ENCODE measurements at regions not wholly inside any gene's neighbourhood (a gene's known extent, or its start where the extent isn't known, plus 50 kb on each side); places are given as distances from the start of the nearest gene placed in this dataset.

- TF ChIP-seq OSR1 (CRISPR knock-in tag; IDR thresholded peaks at IDR 0.05) (no peak), TCF4 (CRISPR knock-in tag; IDR thresholded peaks at IDR 0.05; ENCODE audit: borderline replicate concordance) (no peak), ZNF8 (CRISPR knock-in tag; IDR thresholded peaks at IDR 0.05) (no peak), BACH2 (CRISPR knock-in tag; IDR thresholded peaks at IDR 0.05; ENCODE audit: borderline replicate concordance) (no peak), SNAI2 (CRISPR knock-in tag; IDR thresholded peaks at IDR 0.05) (no peak), ARNTL (CRISPR knock-in tag; IDR thresholded peaks at IDR 0.05; ENCODE audit: borderline replicate concordance, low read depth) (no peak), TOX (CRISPR knock-in tag; IDR thresholded peaks at IDR 0.05; ENCODE audit: borderline replicate concordance) (no peak), ISL1 (CRISPR knock-in tag; IDR thresholded peaks at IDR 0.05) (no peak), GLIS3 (CRISPR knock-in tag; IDR thresholded peaks at IDR 0.05) (no peak), POU6F1 (CRISPR knock-in tag; IDR thresholded peaks at IDR 0.05; ENCODE audit: borderline replicate concordance, low read depth) (no peak), ZFP30 (CRISPR knock-in tag; IDR thresholded peaks at IDR 0.05) (no peak), CSDC2 (CRISPR knock-in tag; IDR thresholded peaks at IDR 0.05) (no peak)
- TF ChIP-seq, protein P1, sequence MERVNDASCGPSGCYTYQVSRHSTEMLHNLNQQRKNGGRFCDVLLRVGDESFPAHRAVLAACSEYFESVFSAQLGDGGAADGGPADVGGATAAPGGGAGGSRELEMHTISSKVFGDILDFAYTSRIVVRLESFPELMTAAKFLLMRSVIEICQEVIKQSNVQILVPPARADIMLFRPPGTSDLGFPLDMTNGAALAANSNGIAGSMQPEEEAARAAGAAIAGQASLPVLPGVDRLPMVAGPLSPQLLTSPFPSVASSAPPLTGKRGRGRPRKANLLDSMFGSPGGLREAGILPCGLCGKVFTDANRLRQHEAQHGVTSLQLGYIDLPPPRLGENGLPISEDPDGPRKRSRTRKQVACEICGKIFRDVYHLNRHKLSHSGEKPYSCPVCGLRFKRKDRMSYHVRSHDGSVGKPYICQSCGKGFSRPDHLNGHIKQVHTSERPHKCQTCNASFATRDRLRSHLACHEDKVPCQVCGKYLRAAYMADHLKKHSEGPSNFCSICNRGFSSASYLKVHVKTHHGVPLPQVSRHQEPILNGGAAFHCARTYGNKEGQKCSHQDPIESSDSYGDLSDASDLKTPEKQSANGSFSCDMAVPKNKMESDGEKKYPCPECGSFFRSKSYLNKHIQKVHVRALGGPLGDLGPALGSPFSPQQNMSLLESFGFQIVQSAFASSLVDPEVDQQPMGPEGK (CRISPR knock-in tag; IDR thresholded peaks at IDR 0.05; ENCODE audit: borderline replicate concordance) = no peak
- TF ChIP-seq, protein P2, sequence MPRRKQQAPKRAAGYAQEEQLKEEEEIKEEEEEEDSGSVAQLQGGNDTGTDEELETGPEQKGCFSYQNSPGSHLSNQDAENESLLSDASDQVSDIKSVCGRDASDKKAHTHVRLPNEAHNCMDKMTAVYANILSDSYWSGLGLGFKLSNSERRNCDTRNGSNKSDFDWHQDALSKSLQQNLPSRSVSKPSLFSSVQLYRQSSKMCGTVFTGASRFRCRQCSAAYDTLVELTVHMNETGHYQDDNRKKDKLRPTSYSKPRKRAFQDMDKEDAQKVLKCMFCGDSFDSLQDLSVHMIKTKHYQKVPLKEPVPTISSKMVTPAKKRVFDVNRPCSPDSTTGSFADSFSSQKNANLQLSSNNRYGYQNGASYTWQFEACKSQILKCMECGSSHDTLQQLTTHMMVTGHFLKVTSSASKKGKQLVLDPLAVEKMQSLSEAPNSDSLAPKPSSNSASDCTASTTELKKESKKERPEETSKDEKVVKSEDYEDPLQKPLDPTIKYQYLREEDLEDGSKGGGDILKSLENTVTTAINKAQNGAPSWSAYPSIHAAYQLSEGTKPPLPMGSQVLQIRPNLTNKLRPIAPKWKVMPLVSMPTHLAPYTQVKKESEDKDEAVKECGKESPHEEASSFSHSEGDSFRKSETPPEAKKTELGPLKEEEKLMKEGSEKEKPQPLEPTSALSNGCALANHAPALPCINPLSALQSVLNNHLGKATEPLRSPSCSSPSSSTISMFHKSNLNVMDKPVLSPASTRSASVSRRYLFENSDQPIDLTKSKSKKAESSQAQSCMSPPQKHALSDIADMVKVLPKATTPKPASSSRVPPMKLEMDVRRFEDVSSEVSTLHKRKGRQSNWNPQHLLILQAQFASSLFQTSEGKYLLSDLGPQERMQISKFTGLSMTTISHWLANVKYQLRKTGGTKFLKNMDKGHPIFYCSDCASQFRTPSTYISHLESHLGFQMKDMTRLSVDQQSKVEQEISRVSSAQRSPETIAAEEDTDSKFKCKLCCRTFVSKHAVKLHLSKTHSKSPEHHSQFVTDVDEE (CRISPR knock-in tag; IDR thresholded peaks at IDR 0.05) = no peak
Observed at GRCh38 chr1:88188038-88188437, 496.0 kb upstream of the PKN2 start.

DNA sequence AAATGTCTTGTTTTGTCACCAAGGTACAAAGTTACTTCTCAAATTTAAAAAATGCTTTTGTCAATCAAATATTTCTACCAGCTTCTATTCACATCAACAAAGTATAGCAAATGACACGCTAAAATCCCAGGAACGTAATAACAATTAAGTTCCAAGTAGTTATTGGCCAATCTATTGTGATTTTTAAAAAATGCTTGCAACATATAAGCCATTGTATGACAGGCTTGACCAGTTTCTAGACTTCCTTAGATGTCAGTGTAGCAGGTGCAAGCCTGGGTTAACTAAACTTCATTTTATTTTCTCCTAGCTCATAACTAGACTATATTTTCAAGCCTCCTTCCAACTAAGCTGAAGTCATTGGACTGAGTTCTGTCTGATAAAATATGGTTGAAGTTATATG is 494.5 kb upstream of the PKN2 start:
- ATAC-seq = no peak
- TF ChIP-seq, protein P3, sequence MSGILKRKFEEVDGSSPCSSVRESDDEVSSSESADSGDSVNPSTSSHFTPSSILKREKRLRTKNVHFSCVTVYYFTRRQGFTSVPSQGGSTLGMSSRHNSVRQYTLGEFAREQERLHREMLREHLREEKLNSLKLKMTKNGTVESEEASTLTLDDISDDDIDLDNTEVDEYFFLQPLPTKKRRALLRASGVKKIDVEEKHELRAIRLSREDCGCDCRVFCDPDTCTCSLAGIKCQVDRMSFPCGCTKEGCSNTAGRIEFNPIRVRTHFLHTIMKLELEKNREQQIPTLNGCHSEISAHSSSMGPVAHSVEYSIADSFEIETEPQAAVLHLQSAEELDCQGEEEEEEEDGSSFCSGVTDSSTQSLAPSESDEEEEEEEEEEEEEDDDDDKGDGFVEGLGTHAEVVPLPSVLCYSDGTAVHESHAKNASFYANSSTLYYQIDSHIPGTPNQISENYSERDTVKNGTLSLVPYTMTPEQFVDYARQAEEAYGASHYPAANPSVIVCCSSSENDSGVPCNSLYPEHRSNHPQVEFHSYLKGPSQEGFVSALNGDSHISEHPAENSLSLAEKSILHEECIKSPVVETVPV (CRISPR knock-in tag; IDR thresholded peaks at IDR 0.05) = no peak
- no peak for TF ChIP-seq RARB (CRISPR knock-in tag; IDR thresholded peaks at IDR 0.05)
- no peak for TF ChIP-seq ZFP3 (CRISPR knock-in tag; IDR thresholded peaks at IDR 0.05)
- TF ChIP-seq ZC3H10 (CRISPR knock-in tag; IDR thresholded peaks at IDR 0.05) = no peak
- no peak for TF ChIP-seq ZNF70 (CRISPR knock-in tag; IDR thresholded peaks at IDR 0.05)
- no peak for TF ChIP-seq ISL1 (CRISPR knock-in tag; IDR thresholded peaks at IDR 0.05)
- TF ChIP-seq SNAI2 (CRISPR knock-in tag; IDR thresholded peaks at IDR 0.05) = no peak
- no peak for TF ChIP-seq OSR1 (CRISPR knock-in tag; IDR thresholded peaks at IDR 0.05)
- no peak for TF ChIP-seq TCF4 (CRISPR knock-in tag; IDR thresholded peaks at IDR 0.05; ENCODE audit: borderline replicate concordance)
- no peak for TF ChIP-seq BACH2 (CRISPR knock-in tag; IDR thresholded peaks at IDR 0.05; ENCODE audit: borderline replicate concordance)

More at GRCh38 chr1:88188038-88188437, 496.0 kb upstream of the PKN2 start:
- no peak for ATAC-seq

- no peak for TF ChIP-seq ZNF70 (CRISPR knock-in tag; IDR thresholded peaks at IDR 0.05)
- TF ChIP-seq ZFP3 (CRISPR knock-in tag; IDR thresholded peaks at IDR 0.05) = no peak
- no peak for TF ChIP-seq ZFP30 (CRISPR knock-in tag; IDR thresholded peaks at IDR 0.05)
- no peak for TF ChIP-seq TCF4 (CRISPR knock-in tag; IDR thresholded peaks at IDR 0.05; ENCODE audit: borderline replicate concordance)
- TF ChIP-seq, protein P1 (CRISPR knock-in tag; IDR thresholded peaks at IDR 0.05; ENCODE audit: borderline replicate concordance) = no peak
- TF ChIP-seq TOX (CRISPR knock-in tag; IDR thresholded peaks at IDR 0.05; ENCODE audit: borderline replicate concordance) = no peak
- TF ChIP-seq BACH2 (CRISPR knock-in tag; IDR thresholded peaks at IDR 0.05; ENCODE audit: borderline replicate concordance) = no peak
- no peak for TF ChIP-seq ARNTL (CRISPR knock-in tag; IDR thresholded peaks at IDR 0.05; ENCODE audit: borderline replicate concordance, low read depth)
- no peak for TF ChIP-seq OSR1 (CRISPR knock-in tag; IDR thresholded peaks at IDR 0.05)
- TF ChIP-seq ESRRG (CRISPR knock-in tag; IDR thresholded peaks at IDR 0.05) = no peak
- TF ChIP-seq PPARA (CRISPR knock-in tag; IDR thresholded peaks at IDR 0.05; ENCODE audit: borderline replicate concordance) = no peak
- TF ChIP-seq ZNF8 (CRISPR knock-in tag; IDR thresholded peaks at IDR 0.05) = no peak
- ATAC-seq = no peak
Observed at GRCh38 chr1:88191917-88192316, 492.2 kb upstream of the PKN2 start.
